OCI-LY7 (cell line): ENCODE measurements at regions not wholly inside any gene's neighbourhood (a gene's known extent, or its start where the extent isn't known, plus 50 kb on each side); places are given as distances from the start of the nearest gene placed in this dataset.

Source experiments
- BruUV-seq: library from RNA; stranded (reverse); fragments of 400-500 nt; replicated peaks from 2 replicates; lab custom pipeline; 2021; lab: Mats Ljungman, UMichigan
- CTCF ChIA-PET: fragments of 300-600 bp; sonication (Branson Sonifier 250); formaldehyde crosslinking; loops from one replicate; lab custom pipeline; 2022; ENCODE audit warnings: antibody characterized with exemption; ENCODE audit not compliant: unreplicated experiment; lab: Charles Lee
- POLR2A ChIA-PET: fragments of 300-600 bp; sonication (Branson Sonifier 250); formaldehyde crosslinking; loops from one replicate; lab custom pipeline; 2022; ENCODE audit warnings: antibody characterized with exemption; lab: Charles Lee
- DNase-seq: peaks from one replicate; pipeline ENCODE4 v3.0.0-alpha.2; 2015; ENCODE audit warnings: low spot score
- H2AFZ ChIP-seq: fragments of 200-600 bp; sonication (generic), shearing (Covaris generic); 2 replicates; pipeline ENCODE4 v1.6.1; 2014; ENCODE audit warnings: mild to moderate bottlenecking, antibody characterized with exemption, low read length, moderate library complexity
- H3K27ac ChIP-seq: fragments of 200-600 bp; sonication (generic); 2 replicates; pipeline ENCODE4 v1.5.1; 2014; ENCODE audit warnings: mixed run types, low read depth, mild to moderate bottlenecking, moderate library complexity, low read length, inconsistent platforms; ENCODE audit not compliant: poor library complexity, severe bottlenecking
- H3K36me3 ChIP-seq: fragments of 200-600 bp; sonication (generic); 2 replicates; pipeline ENCODE4 v1.6.1; 2014; ENCODE audit warnings: mild to moderate bottlenecking, antibody characterized with exemption, low read length, moderate library complexity, mixed read lengths; ENCODE audit not compliant: insufficient read depth
- H3K4me1 ChIP-seq: fragments of 200-600 bp; sonication (generic); 2 replicates; pipeline ENCODE4 v1.5.1; 2014; ENCODE audit warnings: mild to moderate bottlenecking, low read length; ENCODE audit not compliant: insufficient read depth, poor library complexity, severe bottlenecking
- H3K4me2 ChIP-seq: fragments of 200-600 bp; sonication (generic); 2 replicates; pipeline ENCODE4 v1.6.1; 2014; ENCODE audit warnings: mild to moderate bottlenecking, low read length
- H3K4me3 ChIP-seq: fragments of 200-600 bp; sonication (generic); 2 replicates; pipeline ENCODE4 v1.5.1; 2014; ENCODE audit warnings: mild to moderate bottlenecking, low read depth, low read length; ENCODE audit not compliant: poor library complexity, severe bottlenecking
- H3K79me2 ChIP-seq: fragments of 200-600 bp; sonication (generic); 2 replicates; pipeline ENCODE4 v1.6.1; 2016; ENCODE audit warnings: low read depth, mild to moderate bottlenecking, low read length, moderate library complexity, mixed read lengths; ENCODE audit not compliant: insufficient read depth
- H3K9me2 ChIP-seq: fragments of 200-600 bp; sonication (generic); 2 replicates; pipeline ENCODE4 v1.6.1; 2016; ENCODE audit warnings: mild to moderate bottlenecking, low read length, mixed read lengths; ENCODE audit not compliant: insufficient read depth
- H3K9me3 ChIP-seq: fragments of 200-600 bp; sonication (generic); 2 replicates; pipeline ENCODE4 v1.6.1; 2014; ENCODE audit warnings: mild to moderate bottlenecking, mixed run types, low read length, mixed read lengths
- H4K20me1 ChIP-seq: fragments of 200-600 bp; sonication (generic); 2 replicates; pipeline ENCODE4 v1.6.1; 2014; ENCODE audit warnings: mild to moderate bottlenecking, antibody characterized with exemption, low read length, moderate library complexity, mixed read lengths; ENCODE audit not compliant: insufficient read depth
- EZH2phosphoT487 ChIP-seq: fragments of 200-600 bp; sonication (generic); IDR thresholded peaks from 2 replicates; pipeline ENCODE4 v1.6.1; 2018; ENCODE audit warnings: low read depth, borderline replicate concordance, mild to moderate bottlenecking, mixed run types, antibody characterized with exemption, low read length, moderate library complexity, mixed read lengths
- intact Hi-C: fragments of 100-400 bp; cut with micrococcal nuclease; formaldehyde crosslinking; loops from one replicate; pipeline ENCODE4 v1.10.0; 2022; ENCODE audit not compliant: unreplicated experiment
- TF ChIP-seq, protein P1 (sequence below): fragments of 200-600 bp; sonication (generic); conservative IDR thresholded peaks from 2 replicates; pipeline ENCODE4 v1.5.1; 2014; ENCODE audit warnings: mild to moderate bottlenecking, antibody characterized with exemption, low read length, moderate library complexity, mixed read lengths

GRCh38 chr2:123693836-123694235 lies 331.3 kb upstream of the CNTNAP5 start:
- Histone ChIP-seq H3K9me3 (no peaks in the 10 kb centered on the region), H3K79me2 (no peaks in the 10 kb centered on the region), H4K20me1 (no peaks in the 10 kb centered on the region), H3K4me2 (no peak overlapping the region), H3K9me2 (no peaks in the 10 kb centered on the region), H3K27ac (no peak overlapping the region), H3K4me3 (no peak overlapping the region), H3K36me3 (no peaks in the 10 kb centered on the region), H3K4me1 (no peaks in the 10 kb centered on the region), H2AFZ (no peak overlapping the region)
- no peak for DNase-seq
- intact Hi-C loops: no loop called here
- POLR2A ChIA-PET: interaction anchor here (0.5 to 0.6 kb wide), 2 partner anchors 141 to 923 kb away, joined by 3 read pairs; no protein-coding TSS in a partner anchor
- TF ChIP-seq, protein P1, sequence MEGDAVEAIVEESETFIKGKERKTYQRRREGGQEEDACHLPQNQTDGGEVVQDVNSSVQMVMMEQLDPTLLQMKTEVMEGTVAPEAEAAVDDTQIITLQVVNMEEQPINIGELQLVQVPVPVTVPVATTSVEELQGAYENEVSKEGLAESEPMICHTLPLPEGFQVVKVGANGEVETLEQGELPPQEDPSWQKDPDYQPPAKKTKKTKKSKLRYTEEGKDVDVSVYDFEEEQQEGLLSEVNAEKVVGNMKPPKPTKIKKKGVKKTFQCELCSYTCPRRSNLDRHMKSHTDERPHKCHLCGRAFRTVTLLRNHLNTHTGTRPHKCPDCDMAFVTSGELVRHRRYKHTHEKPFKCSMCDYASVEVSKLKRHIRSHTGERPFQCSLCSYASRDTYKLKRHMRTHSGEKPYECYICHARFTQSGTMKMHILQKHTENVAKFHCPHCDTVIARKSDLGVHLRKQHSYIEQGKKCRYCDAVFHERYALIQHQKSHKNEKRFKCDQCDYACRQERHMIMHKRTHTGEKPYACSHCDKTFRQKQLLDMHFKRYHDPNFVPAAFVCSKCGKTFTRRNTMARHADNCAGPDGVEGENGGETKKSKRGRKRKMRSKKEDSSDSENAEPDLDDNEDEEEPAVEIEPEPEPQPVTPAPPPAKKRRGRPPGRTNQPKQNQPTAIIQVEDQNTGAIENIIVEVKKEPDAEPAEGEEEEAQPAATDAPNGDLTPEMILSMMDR: no peak
- TF ChIP-seq EZH2phosphoT487: no peak
- CTCF ChIA-PET: no interaction called here
- no TSS peak for BruUV-seq

- Histone ChIP-seq H3K27ac (no peak overlapping the region), H3K79me2 (no peaks in the 10 kb centered on the region), H3K4me3 (no peak overlapping the region), H3K9me3 (no peaks in the 10 kb centered on the region), H2AFZ (no peak overlapping the region), H3K9me2 (no peaks in the 10 kb centered on the region), H3K4me1 (no peaks in the 10 kb centered on the region), H4K20me1 (no peaks in the 10 kb centered on the region), H3K4me2 (no peak overlapping the region), H3K36me3 (no peaks in the 10 kb centered on the region)
- TF ChIP-seq EZH2phosphoT487: no peak
- TF ChIP-seq, protein P1: no peak
- POLR2A ChIA-PET: no interaction called here
- DNase-seq: no peak
- intact Hi-C loops: no loop called here
- BruUV-seq: no TSS peak
- CTCF ChIA-PET: no interaction called here
Observed at GRCh38 chr2:123695426-123695825, 329.7 kb upstream of the CNTNAP5 start.

- intact Hi-C loops: no loop called here
- ChIA-PET POLR2A (no interaction called here), CTCF (no interaction called here)
- H3K36me3 ChIP-seq: no peaks in the 10 kb centered on the region
- no peaks in the 10 kb centered on the region for H4K20me1 ChIP-seq
- no peaks in the 10 kb centered on the region for H3K79me2 ChIP-seq
- no peak overlapping the region for H2AFZ ChIP-seq
- DNase-seq: no peak
- no peaks in the 10 kb centered on the region for H3K4me1 ChIP-seq
- no TSS peak for BruUV-seq
- H3K9me2 ChIP-seq: no peaks in the 10 kb centered on the region
- TF ChIP-seq EZH2phosphoT487: no peak
- TF ChIP-seq, protein P1: no peak
- H3K9me3 ChIP-seq: no peaks in the 10 kb centered on the region
- no peak overlapping the region for H3K4me3 ChIP-seq
- H3K4me2 ChIP-seq: no peak overlapping the region
- H3K27ac ChIP-seq: no peak overlapping the region
Observed at GRCh38 chr2:123696021-123696420, 329.1 kb upstream of the CNTNAP5 start.
